ENCODE measurements at regions not wholly inside any gene's neighbourhood (a gene's known extent, or its start where the extent isn't known, plus 50 kb on each side); places are given as distances from the start of the nearest gene placed in this dataset.

GRCh38 chr2:239905884-239906654 lies 119.1 kb downstream of the NDUFA10 start:
- Mint-ChIP-seq H3K4me3 (no peak overlapping the region), H3K36me3 (ENCODE audit: insufficient read depth) (no peaks in the 10 kb centered on the region), H3K27me3 (peaks cover 17% of the 10 kb centered on the region), H3K4me1 (peaks cover 5% of the 10 kb centered on the region), H3K27ac (ENCODE audit: low read depth) (no peak overlapping the region), H3K9me3 (no peaks in the 10 kb centered on the region)
- ATAC-seq (replicated peaks; ENCODE audit: extremely low read depth, poor library complexity, severe bottlenecking) (no peak), DNase-seq (ENCODE audit: low spot score in 2 of 2) (no peak)

- H3K9me3 Mint-ChIP-seq = no peaks in the 10 kb centered on the region
- peaks cover 2% of the 10 kb centered on the region for H3K4me1 Mint-ChIP-seq
- ATAC-seq (replicated peaks; ENCODE audit: extremely low read depth, poor library complexity, severe bottlenecking) (no peak), DNase-seq (ENCODE audit: low spot score in 2 of 2) (no peak)
- H3K27me3 Mint-ChIP-seq = peaks cover 22% of the 10 kb centered on the region
- H3K27ac Mint-ChIP-seq (ENCODE audit: low read depth) = no peak overlapping the region
- no peaks in the 10 kb centered on the region for H3K36me3 Mint-ChIP-seq (ENCODE audit: insufficient read depth)
- no peak overlapping the region for H3K4me3 Mint-ChIP-seq
Observed at GRCh38 chr2:239905306-239905705, 119.8 kb downstream of the NDUFA10 start.

GRCh38 chr2:239904496-239904895 lies 120.6 kb downstream of the NDUFA10 start:
- H3K4me3 Mint-ChIP-seq = no peak overlapping the region
- no peaks in the 10 kb centered on the region for H3K9me3 Mint-ChIP-seq
- no peaks in the 10 kb centered on the region for H3K4me1 Mint-ChIP-seq
- H3K27me3 Mint-ChIP-seq = peaks cover 22% of the 10 kb centered on the region
- DNase-seq (ENCODE audit: low spot score in 2 of 2) (no peak), ATAC-seq (replicated peaks; ENCODE audit: extremely low read depth, poor library complexity, severe bottlenecking) (no peak)
- H3K27ac Mint-ChIP-seq (ENCODE audit: low read depth) = no peak overlapping the region
- H3K36me3 Mint-ChIP-seq (ENCODE audit: insufficient read depth) = no peaks in the 10 kb centered on the region

GRCh38 chr2:239903803-239904202 lies 121.3 kb downstream of the NDUFA10 start:
- H3K36me3 Mint-ChIP-seq (ENCODE audit: insufficient read depth) = no peaks in the 10 kb centered on the region
- no peak overlapping the region for H3K27ac Mint-ChIP-seq (ENCODE audit: low read depth)
- no peak overlapping the region for H3K4me3 Mint-ChIP-seq
- ATAC-seq (replicated peaks; ENCODE audit: extremely low read depth, poor library complexity, severe bottlenecking) = no peak
- H3K27me3 Mint-ChIP-seq = peaks cover 22% of the 10 kb centered on the region
- no peaks in the 10 kb centered on the region for H3K9me3 Mint-ChIP-seq
- no peaks in the 10 kb centered on the region for H3K4me1 Mint-ChIP-seq
- no peak for DNase-seq (ENCODE audit: low spot score in 2 of 2)

GRCh38 chr2:239903210-239903609 lies 121.9 kb downstream of the NDUFA10 start:
- H3K4me3 Mint-ChIP-seq = no peak overlapping the region
- no peaks in the 10 kb centered on the region for H3K9me3 Mint-ChIP-seq
- H3K27me3 Mint-ChIP-seq = peaks cover 22% of the 10 kb centered on the region
- H3K36me3 Mint-ChIP-seq (ENCODE audit: insufficient read depth) = no peaks in the 10 kb centered on the region
- H3K27ac Mint-ChIP-seq (ENCODE audit: low read depth) = no peak overlapping the region
- DNase-seq (ENCODE audit: low spot score in 2 of 2) (no peak), ATAC-seq (replicated peaks; ENCODE audit: extremely low read depth, poor library complexity, severe bottlenecking) (no peak)
- H3K4me1 Mint-ChIP-seq = no peaks in the 10 kb centered on the region

GRCh38 chr2:239902749-239903201 lies 122.4 kb downstream of the NDUFA10 start:
- Mint-ChIP-seq H3K36me3 (ENCODE audit: insufficient read depth) (no peaks in the 10 kb centered on the region), H3K27ac (ENCODE audit: low read depth) (no peak overlapping the region), H3K27me3 (peaks cover 22% of the 10 kb centered on the region), H3K4me1 (no peaks in the 10 kb centered on the region), H3K9me3 (no peaks in the 10 kb centered on the region), H3K4me3 (no peak overlapping the region)
- DNase-seq (ENCODE audit: low spot score in 2 of 2) = no peak
- ATAC-seq (replicated peaks; ENCODE audit: extremely low read depth, poor library complexity, severe bottlenecking) = no peak

GRCh38 chr2:239898292-239898925 lies 126.7 kb downstream of the NDUFA10 start:
- Mint-ChIP-seq H3K27me3 (peaks cover 50% of the 10 kb centered on the region), H3K4me3 (no peak overlapping the region), H3K36me3 (ENCODE audit: insufficient read depth) (peaks cover 2% of the 10 kb centered on the region), H3K27ac (ENCODE audit: low read depth) (no peak overlapping the region), H3K9me3 (no peaks in the 10 kb centered on the region), H3K4me1 (no peaks in the 10 kb centered on the region)
- DNase-seq (ENCODE audit: low spot score in 2 of 2) (no peak), ATAC-seq (replicated peaks; ENCODE audit: extremely low read depth, poor library complexity, severe bottlenecking) (no peak)

GRCh38 chr2:239897596-239898235 lies 127.4 kb downstream of the NDUFA10 start:
- H3K27ac Mint-ChIP-seq (ENCODE audit: low read depth) = no peak overlapping the region

GRCh38 chr2:239896075-239896474 lies 129.1 kb downstream of the NDUFA10 start:
- Mint-ChIP-seq H3K36me3 (ENCODE audit: insufficient read depth) (peaks cover 2% of the 10 kb centered on the region), H3K9me3 (no peaks in the 10 kb centered on the region), H3K27me3 (peaks cover 45% of the 10 kb centered on the region), H3K4me3 (no peak overlapping the region), H3K27ac (ENCODE audit: low read depth) (no peak overlapping the region), H3K4me1 (no peaks in the 10 kb centered on the region)
- ATAC-seq (replicated peaks; ENCODE audit: extremely low read depth, poor library complexity, severe bottlenecking) (no peak), DNase-seq (ENCODE audit: low spot score in 2 of 2) (no peak)

More at GRCh38 chr2:239897596-239898235, 127.4 kb downstream of the NDUFA10 start:
- Mint-ChIP-seq H3K4me3 (no peak overlapping the region), H3K36me3 (ENCODE audit: insufficient read depth) (peaks cover 2% of the 10 kb centered on the region), H3K9me3 (no peaks in the 10 kb centered on the region), H3K4me1 (no peaks in the 10 kb centered on the region), H3K27me3 (peaks cover 55% of the 10 kb centered on the region)
- no peak for DNase-seq (ENCODE audit: low spot score in 2 of 2)
- ATAC-seq (replicated peaks; ENCODE audit: extremely low read depth, poor library complexity, severe bottlenecking) = no peak

- Mint-ChIP-seq H3K9me3 (no peaks in the 10 kb centered on the region), H3K4me3 (no peak overlapping the region), H3K27ac (ENCODE audit: low read depth) (no peak overlapping the region), H3K36me3 (ENCODE audit: insufficient read depth) (peaks cover 2% of the 10 kb centered on the region), H3K27me3 (peaks cover 41% of the 10 kb centered on the region), H3K4me1 (no peaks in the 10 kb centered on the region)
- no peak for ATAC-seq (replicated peaks; ENCODE audit: extremely low read depth, poor library complexity, severe bottlenecking)
- DNase-seq (ENCODE audit: low spot score in 2 of 2) = no peak
Observed at GRCh38 chr2:239895669-239896068, 129.5 kb downstream of the NDUFA10 start.

GRCh38 chr2:239895116-239895515 lies 130.0 kb downstream of the NDUFA10 start:
- H3K4me1 Mint-ChIP-seq = no peaks in the 10 kb centered on the region
- no peak overlapping the region for H3K27ac Mint-ChIP-seq (ENCODE audit: low read depth)
- peaks cover 2% of the 10 kb centered on the region for H3K36me3 Mint-ChIP-seq (ENCODE audit: insufficient read depth)
- DNase-seq (ENCODE audit: low spot score in 2 of 2) (no peak), ATAC-seq (replicated peaks; ENCODE audit: extremely low read depth, poor library complexity, severe bottlenecking) (no peak)
- no peak overlapping the region for H3K4me3 Mint-ChIP-seq
- H3K9me3 Mint-ChIP-seq = no peaks in the 10 kb centered on the region
- H3K27me3 Mint-ChIP-seq = peaks cover 39% of the 10 kb centered on the region

- peaks cover 39% of the 10 kb centered on the region for H3K27me3 Mint-ChIP-seq
- no peak for ATAC-seq (replicated peaks; ENCODE audit: extremely low read depth, poor library complexity, severe bottlenecking)
Observed at GRCh38 chr2:239894276-239894675, 130.9 kb downstream of the NDUFA10 start.

GRCh38 chr2:239893236-239893515 lies 132.0 kb downstream of the NDUFA10 start:
- H3K36me3 Mint-ChIP-seq (ENCODE audit: insufficient read depth) = peaks cover 2% of the 10 kb centered on the region
- H3K9me3 Mint-ChIP-seq = no peaks in the 10 kb centered on the region
- no peak overlapping the region for H3K27ac Mint-ChIP-seq (ENCODE audit: low read depth)
- ATAC-seq (replicated peaks; ENCODE audit: extremely low read depth, poor library complexity, severe bottlenecking) (no peak), DNase-seq (ENCODE audit: low spot score in 2 of 2) (no peak)
- no peaks in the 10 kb centered on the region for H3K4me1 Mint-ChIP-seq
- no peak overlapping the region for H3K4me3 Mint-ChIP-seq
- peaks cover 39% of the 10 kb centered on the region for H3K27me3 Mint-ChIP-seq

More at GRCh38 chr2:239894276-239894675, 130.9 kb downstream of the NDUFA10 start:
- Mint-ChIP-seq H3K4me3 (no peak overlapping the region), H3K27ac (ENCODE audit: low read depth) (no peak overlapping the region), H3K4me1 (no peaks in the 10 kb centered on the region), H3K36me3 (ENCODE audit: insufficient read depth) (peaks cover 2% of the 10 kb centered on the region), H3K9me3 (no peaks in the 10 kb centered on the region)
- no peak for DNase-seq (ENCODE audit: low spot score in 2 of 2)

Measured in central memory CD8-positive, alpha-beta T cell (primary cell).